ENCODE measurements at regions not wholly inside any gene's neighbourhood (a gene's known extent, or its start where the extent isn't known, plus 50 kb on each side); places are given as distances from the start of the nearest gene placed in this dataset.

- DNase-seq, result no peak
These were observed 56.1 kb upstream of the PIP5K1B start for GRCh38 chr9:68648971-68649370.

- no peak for DNase-seq
These were observed 53.7 kb upstream of the PIP5K1B start for GRCh38 chr9:68651280-68651893.

- DNase-seq, result no peak
These were observed 51.9 kb upstream of the PIP5K1B start for GRCh38 chr9:68653141-68653595.

GRCh38 chr9:68654075-68654474 is 51.0 kb upstream of the PIP5K1B start:
- DNase-seq, result no peak

All from DMS79 (cell line).